MCF 10A (cell line): ENCODE measurements at regions not wholly inside any gene's neighbourhood (a gene's known extent, or its start where the extent isn't known, plus 50 kb on each side); places are given as distances from the start of the nearest gene placed in this dataset.

Source experiments
- BruUV-seq: library from RNA; stranded (reverse); fragments of 400-500 nt; replicated peaks from 2 replicates; lab custom pipeline; 2021; lab: Mats Ljungman, UMichigan
- CTCF ChIA-PET: fragments of 300-600 bp; sonication (Branson Sonifier 250); formaldehyde crosslinking; extraction: SDS; loops from one replicate; lab custom pipeline; 2021; ENCODE audit warnings: antibody characterized with exemption, inconsistent platforms; lab: Yijun Ruan, JAX
- POLR2A ChIA-PET: fragments of 300-600, 350-650 bp; sonication (Branson Sonifier 250); formaldehyde crosslinking; extraction: SDS; loops from one replicate; lab custom pipeline; 2020; ENCODE audit warnings: antibody characterized with exemption, inconsistent platforms; lab: Yijun Ruan, JAX
- DNase-seq: peaks from one replicate; pipeline ENCODE4 v3.0.0-alpha.2; 2018; ENCODE audit not compliant: unreplicated experiment
- H3K27ac Mint-ChIP-seq: one replicate; pipeline ENCODE4 v1.8.0; 2022; ENCODE audit warnings: mild to moderate bottlenecking, low read depth, mixed read lengths; ENCODE audit not compliant: unreplicated experiment
- H3K27me3 Mint-ChIP-seq: one replicate; pipeline ENCODE4 v1.8.0; 2022; ENCODE audit warnings: mixed read lengths; ENCODE audit not compliant: insufficient read depth, unreplicated experiment
- H3K36me3 Mint-ChIP-seq: one replicate; pipeline ENCODE4 v1.8.0; 2022; ENCODE audit warnings: mild to moderate bottlenecking, moderate library complexity, mixed read lengths; ENCODE audit not compliant: insufficient read depth, unreplicated experiment
- H3K4me1 Mint-ChIP-seq: one replicate; pipeline ENCODE4 v1.8.0; 2022; ENCODE audit warnings: mixed read lengths; ENCODE audit not compliant: insufficient read depth, unreplicated experiment
- H3K4me3 Mint-ChIP-seq: one replicate; pipeline ENCODE4 v1.8.0; 2022; ENCODE audit warnings: mild to moderate bottlenecking, moderate library complexity, mixed read lengths; ENCODE audit not compliant: unreplicated experiment
- H3K9me3 Mint-ChIP-seq: one replicate; pipeline ENCODE4 v1.8.0; 2022; ENCODE audit warnings: mixed read lengths; ENCODE audit not compliant: unreplicated experiment
- intact Hi-C: fragments of 100-400 bp; cut with micrococcal nuclease; formaldehyde crosslinking; loops from 2 replicates; pipeline ENCODE4 v1.14.1; 2022
- TF ChIP-seq, protein P1 (sequence below): fragments of 200-600 bp; IDR thresholded peaks from one replicate; pipeline ENCODE4 v1.8.0; 2022; ENCODE audit warnings: antibody characterized with exemption, mild to moderate bottlenecking; ENCODE audit not compliant: unreplicated experiment

DNA sequence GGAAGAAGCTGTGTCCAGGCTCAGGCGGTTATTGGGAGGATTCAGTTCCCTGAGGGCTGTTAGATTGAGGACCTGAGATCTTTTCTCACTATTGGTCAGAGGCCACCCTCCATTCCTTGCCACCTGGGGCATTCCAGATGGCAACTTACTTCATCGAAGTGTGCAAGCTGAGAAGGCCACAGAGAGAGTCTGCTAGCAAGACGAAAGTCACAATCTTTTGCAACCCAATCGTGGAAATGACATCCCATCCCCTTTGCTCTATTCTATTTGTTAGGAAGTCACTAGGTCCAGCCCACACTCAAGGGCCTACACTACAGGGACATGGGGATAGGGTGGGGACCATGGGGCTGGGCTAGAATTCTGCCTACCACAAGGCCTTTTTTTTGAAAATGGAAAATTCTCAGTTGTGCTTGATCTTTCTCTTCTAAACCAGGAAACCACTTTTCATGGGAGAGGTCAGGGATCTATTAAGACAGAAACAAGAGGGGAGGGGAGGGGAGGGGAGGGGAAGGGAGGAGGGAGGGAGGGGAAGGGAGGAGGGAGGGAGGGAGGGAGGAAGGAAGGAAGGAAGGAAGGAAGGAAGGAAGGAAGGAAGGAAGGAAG, 217.2 kb downstream of the BCAS1 start:
- Mint-ChIP-seq H3K4me1 (no peaks in the 10 kb centered on the region), H3K27me3 (no peaks in the 10 kb centered on the region), H3K9me3 (no peaks in the 10 kb centered on the region), H3K36me3 (no peaks in the 10 kb centered on the region), H3K27ac (no peak overlapping the region), H3K4me3 (no peak overlapping the region)
- ChIA-PET POLR2A (no interaction called here), CTCF (interaction anchor here (0.5 to 2.3 kb wide), 4 partner anchors 8 to 638 kb away, joined by 4 to 11 read pairs (median 6); no protein-coding TSS in a partner anchor)
- DNase-seq, result no peak
- intact Hi-C loops, result no loop called here
- TF ChIP-seq, protein P1, sequence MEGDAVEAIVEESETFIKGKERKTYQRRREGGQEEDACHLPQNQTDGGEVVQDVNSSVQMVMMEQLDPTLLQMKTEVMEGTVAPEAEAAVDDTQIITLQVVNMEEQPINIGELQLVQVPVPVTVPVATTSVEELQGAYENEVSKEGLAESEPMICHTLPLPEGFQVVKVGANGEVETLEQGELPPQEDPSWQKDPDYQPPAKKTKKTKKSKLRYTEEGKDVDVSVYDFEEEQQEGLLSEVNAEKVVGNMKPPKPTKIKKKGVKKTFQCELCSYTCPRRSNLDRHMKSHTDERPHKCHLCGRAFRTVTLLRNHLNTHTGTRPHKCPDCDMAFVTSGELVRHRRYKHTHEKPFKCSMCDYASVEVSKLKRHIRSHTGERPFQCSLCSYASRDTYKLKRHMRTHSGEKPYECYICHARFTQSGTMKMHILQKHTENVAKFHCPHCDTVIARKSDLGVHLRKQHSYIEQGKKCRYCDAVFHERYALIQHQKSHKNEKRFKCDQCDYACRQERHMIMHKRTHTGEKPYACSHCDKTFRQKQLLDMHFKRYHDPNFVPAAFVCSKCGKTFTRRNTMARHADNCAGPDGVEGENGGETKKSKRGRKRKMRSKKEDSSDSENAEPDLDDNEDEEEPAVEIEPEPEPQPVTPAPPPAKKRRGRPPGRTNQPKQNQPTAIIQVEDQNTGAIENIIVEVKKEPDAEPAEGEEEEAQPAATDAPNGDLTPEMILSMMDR, result no peak
- BruUV-seq, result no TSS peak

DNA sequence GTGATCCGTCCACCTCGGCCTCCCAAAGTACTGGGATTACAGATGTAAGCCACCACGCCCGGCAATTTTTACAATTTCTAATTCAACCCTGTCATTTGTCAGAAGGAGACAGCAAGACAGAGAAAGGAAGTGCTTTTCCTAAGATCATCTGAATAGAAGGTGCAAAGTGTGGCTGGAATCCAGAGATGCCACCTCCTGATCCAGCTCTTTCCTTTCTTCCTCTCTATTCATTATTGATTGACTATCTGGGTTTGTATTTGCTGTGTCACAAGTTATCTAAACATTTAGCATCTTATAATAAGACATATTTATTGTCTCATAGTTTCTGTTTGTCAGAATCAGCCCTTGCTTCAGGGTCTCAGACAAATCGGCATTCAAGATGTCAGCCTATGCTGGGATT, 217.7 kb downstream of the BCAS1 start:
- Mint-ChIP-seq H3K27me3 (no peaks in the 10 kb centered on the region), H3K36me3 (no peaks in the 10 kb centered on the region), H3K4me1 (no peaks in the 10 kb centered on the region), H3K27ac (no peak overlapping the region), H3K9me3 (no peaks in the 10 kb centered on the region), H3K4me3 (no peak overlapping the region)
- CTCF ChIA-PET, result interaction anchor here (0.5 to 2.3 kb wide), 4 partner anchors 9 to 637 kb away, joined by 4 to 11 read pairs (median 6); no protein-coding TSS in a partner anchor
- no peak for DNase-seq
- TF ChIP-seq, protein P1, result no peak
- intact Hi-C loops, result no loop called here
- no TSS peak for BruUV-seq
- POLR2A ChIA-PET, result interaction anchor here (1.2 to 1.5 kb wide), 2 partner anchors 10 to 273 kb away, joined by 3 to 4 read pairs; no protein-coding TSS in a partner anchor

DNA sequence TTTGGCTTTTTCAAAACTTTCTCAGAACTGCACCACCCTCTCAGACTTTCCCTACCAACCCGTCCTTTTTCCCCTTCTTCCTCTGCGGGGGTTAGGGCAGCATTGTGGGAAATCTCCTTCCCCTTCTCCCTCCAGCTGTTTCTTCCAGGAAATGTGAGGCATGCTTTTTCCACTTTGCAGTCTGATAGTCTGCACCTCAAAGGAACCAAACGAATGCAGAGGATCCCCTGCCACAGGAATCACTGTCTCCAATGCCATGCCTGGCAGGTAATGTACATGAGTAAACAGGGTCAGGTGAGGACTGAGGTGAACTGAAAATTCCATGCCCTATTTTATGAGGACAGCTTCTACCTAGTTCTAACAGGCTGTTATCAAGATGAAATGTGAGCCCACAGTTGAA, 218.4 kb downstream of the BCAS1 start:
- DNase-seq, result no peak
- H3K9me3 Mint-ChIP-seq, result no peaks in the 10 kb centered on the region
- ChIA-PET CTCF (interaction anchor here (0.6 to 2.3 kb wide), 5 partner anchors 9 to 322 kb away, joined by 3 to 11 read pairs (median 4); no protein-coding TSS in a partner anchor), POLR2A (interaction anchor here (0.7 to 1.5 kb wide), 5 partner anchors 8 to 272 kb away, joined by 3 to 4 read pairs (median 3); no protein-coding TSS in a partner anchor)
- no peak overlapping the region for H3K4me3 Mint-ChIP-seq
- no TSS peak for BruUV-seq
- H3K27ac Mint-ChIP-seq, result no peak overlapping the region
- intact Hi-C loops, result no loop called here
- H3K27me3 Mint-ChIP-seq, result no peaks in the 10 kb centered on the region
- no peaks in the 10 kb centered on the region for H3K4me1 Mint-ChIP-seq
- TF ChIP-seq, protein P1, result no peak
- no peaks in the 10 kb centered on the region for H3K36me3 Mint-ChIP-seq

DNA sequence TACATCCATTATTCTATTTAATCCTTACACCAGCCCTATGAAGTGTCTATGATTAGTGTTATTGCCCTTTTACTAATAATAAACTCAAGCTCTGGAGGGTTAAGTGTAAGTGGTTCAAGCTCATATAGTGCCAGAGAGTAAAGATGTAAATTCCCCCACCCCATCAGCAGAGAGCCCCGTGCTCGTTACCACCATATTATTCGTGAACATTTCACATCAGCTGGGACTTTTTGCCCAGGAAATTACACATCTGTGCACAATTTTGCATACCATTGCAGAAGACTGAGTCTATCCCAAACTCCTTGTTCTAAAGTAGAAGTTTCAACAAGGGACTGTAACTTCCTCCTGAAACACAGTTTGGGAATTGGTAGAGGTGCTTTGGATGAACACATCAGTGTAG, 220.1 kb downstream of the BCAS1 start:
- intact Hi-C loops, result no loop called here
- no peak overlapping the region for H3K4me3 Mint-ChIP-seq
- H3K27me3 Mint-ChIP-seq, result no peaks in the 10 kb centered on the region
- TF ChIP-seq, protein P1, result no peak
- CTCF ChIA-PET, result interaction anchor here (0.5 to 1.0 kb wide), 4 partner anchors 42 to 496 kb away, joined by 3 to 4 read pairs (median 4); no protein-coding TSS in a partner anchor
- H3K27ac Mint-ChIP-seq, result no peak overlapping the region
- H3K9me3 Mint-ChIP-seq, result no peaks in the 10 kb centered on the region
- no peaks in the 10 kb centered on the region for H3K36me3 Mint-ChIP-seq
- POLR2A ChIA-PET, result no interaction called here
- BruUV-seq, result no TSS peak
- H3K4me1 Mint-ChIP-seq, result no peaks in the 10 kb centered on the region
- DNase-seq, result no peak
